IPS DF 4.7 (cell line): ENCODE measurements at regions not wholly inside any gene's neighbourhood (a gene's known extent, or its start where the extent isn't known, plus 50 kb on each side); places are given as distances from the start of the nearest gene placed in this dataset.

Source experiments
- DNase-seq: peaks from one replicate; pipeline ENCODE4 v3.0.0-alpha.2; 2013; ENCODE audit warnings: low spot score; ENCODE audit errors: extremely low read depth

DNA sequence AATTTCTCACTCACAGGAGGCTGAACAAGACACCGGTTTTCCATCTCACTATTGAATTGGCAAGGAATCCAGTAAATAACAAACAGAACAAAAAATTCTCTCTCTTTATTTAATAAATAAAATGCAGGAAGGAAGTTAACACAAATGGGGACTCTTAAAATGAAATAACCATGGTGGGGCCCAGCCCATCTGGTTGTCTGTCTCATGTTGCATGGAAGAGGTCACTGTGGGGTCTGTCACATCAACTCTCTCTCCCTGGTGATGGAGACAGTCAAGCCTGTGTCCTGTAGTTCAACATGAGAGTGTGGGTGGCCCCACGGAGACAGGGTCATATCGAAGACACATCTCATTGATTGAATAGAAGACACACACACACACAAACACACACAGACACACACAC, 297.7 kb downstream of the IRX2 start:
- no peak for DNase-seq

DNA sequence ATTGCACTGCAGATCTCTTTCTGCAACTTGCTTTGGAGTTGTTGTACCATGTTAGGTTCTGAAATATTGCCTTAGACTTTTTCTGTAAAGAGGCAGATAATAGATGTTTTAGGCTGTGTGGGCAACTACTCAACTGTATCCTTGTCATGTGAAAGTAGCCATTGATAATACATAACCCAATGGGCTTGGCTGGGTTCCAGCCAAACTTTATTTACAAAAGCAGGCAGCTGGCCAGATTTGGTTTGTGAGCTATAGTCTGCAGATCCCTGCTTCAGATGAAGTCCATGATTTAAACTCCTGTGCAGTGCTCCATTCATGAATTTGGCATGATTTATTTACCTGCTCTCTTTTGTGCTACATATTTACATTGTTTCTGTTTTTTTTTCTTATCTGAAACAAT, 300.4 kb downstream of the IRX2 start:
- DNase-seq = no peak

DNA sequence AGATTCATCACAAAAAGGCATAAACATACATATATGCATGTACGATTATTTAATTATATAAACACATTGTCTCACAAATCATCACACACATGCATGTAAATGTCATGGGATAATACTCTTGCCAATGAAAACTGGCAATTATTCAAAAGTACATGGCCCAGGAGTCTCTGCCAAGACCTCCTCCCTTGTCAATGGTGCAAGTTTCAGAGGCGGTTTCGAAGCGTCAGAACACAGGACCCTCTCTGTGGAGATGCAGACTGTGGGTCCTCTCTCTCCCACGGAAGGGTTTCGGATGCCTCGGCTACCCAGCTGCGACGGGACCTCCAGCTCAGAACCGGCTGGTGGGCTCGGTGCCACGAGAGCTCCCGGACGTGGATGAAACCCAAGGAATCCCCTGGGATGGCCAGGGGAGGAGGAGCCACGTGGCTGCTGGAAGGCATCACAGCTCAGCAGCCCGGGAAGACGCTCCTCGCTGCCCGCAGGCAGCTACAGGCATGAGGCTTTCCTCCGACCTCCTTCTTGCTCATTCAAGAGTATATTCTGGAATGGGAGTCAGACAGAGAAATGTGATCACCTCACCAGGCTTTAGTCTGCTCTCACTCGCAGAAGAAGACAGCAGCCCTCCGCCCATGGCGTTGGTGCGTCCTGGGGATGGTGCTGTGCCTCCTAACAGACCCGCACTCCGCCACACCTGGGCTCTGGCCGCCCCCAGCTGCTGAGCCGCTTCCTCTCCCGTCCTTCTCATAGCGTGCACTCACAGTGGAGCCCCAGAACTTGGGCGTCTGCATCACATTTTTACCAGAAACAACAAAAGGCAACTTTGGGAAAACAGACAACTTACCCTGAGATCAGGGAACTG, 308.8 kb downstream of the IRX2 start:
- no peak for DNase-seq

DNA sequence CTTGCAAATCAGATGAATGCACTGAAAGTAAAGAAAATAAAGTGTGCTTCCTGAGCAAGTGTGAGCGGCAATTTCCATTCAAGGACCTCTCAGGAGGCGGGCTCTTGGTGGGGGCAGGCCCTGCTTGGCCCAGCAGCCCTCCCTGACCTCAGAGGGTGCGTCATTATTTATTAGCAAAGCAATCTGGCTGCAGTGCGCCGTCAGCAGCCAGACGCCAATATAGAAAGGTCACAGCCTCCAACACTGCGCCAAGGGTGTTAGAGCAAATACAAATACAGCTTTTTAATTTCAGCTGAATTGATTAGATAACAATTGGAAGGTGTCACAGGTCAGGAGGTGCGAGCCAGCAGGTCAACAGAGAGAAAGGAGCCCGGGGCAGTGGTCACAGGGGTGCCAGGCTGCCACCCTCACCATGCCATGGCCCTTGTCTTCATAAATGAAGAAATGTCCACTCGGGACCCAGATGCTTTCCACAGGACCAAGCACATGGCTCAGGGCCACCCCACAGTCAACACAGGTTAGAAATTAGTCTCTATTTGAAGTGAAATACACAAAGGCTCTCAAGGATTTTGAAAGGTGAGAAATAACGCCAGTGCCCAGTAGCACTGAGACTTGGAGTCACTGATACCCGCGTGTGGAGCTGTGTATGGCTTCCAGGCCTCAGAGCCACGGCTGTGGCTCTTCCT, 309.8 kb downstream of the IRX2 start:
- no peak for DNase-seq

DNA sequence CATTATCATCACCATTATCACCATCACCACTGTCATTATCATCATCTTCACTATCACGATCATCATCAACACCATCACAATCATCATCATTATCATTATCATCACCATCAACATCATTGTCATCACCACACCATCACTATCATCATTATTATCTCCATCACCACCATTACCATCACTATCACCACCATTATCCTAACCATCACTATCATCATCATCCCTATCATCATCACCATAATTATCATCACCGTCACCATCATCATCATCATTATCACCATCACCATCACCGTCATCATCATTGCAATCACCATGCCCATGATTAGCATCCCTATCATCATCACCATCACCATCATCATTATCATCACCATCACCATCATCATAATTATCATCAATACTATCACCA, 311.9 kb downstream of the IRX2 start:
- no peak for DNase-seq

DNA sequence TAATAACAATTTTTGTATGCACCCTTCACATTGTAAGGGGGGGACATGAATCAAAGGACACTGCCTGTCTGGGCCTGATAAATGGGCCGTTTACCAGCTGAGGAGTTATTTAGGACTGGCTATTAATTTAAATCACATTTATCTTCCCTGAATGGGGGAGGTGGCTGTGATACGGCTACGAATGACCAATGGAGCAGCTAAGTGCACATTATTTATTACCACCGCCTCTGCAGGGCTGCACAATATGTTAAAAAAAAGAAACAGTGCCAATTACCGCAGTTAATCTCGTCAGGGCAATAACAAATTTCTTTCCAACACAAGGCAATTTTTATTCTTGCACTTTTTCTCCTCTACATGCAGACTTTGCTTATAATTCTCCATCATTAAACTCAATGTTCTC, 318.4 kb downstream of the IRX2 start:
- DNase-seq = no peak

DNA sequence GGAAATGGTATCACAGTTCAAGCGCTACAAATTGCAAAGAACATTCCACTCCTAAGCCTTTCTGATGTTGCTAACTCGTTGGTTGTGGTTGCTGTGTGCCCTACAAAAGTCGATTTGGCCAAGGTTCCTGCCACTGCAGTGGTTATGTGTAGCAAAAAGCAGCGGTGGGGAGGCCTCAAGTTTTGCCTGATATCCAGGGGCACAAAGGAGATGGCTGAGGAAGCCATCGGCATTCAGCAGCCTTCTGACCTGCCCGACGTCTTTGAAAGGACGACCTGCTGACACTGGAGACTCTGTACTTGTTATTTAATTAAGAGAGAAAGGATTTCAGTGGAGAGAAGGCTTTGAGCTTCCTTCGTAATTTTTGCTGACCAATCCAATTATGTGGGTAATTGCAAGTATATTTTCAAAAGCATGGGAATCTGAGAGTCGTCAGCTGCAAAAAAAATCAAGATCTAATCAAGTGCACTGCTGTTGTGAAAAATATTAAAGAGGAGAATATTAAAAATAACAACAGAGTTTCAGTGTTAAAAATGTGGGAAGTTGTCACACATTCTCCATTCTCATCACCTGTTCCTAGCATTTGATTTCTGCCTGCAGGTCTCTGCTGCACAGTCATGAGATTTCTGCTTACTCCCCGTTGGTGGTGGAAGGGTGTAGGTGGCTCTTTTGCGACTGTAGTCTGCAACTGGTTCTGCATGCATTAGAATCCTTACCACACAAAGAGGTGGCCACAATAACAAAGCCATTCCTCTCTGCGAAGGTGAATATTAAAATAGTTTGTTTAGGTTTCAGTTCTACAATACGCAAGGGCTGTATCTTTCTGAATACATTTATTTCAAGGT, 319.2 kb downstream of the IRX2 start:
- no peak for DNase-seq

DNA sequence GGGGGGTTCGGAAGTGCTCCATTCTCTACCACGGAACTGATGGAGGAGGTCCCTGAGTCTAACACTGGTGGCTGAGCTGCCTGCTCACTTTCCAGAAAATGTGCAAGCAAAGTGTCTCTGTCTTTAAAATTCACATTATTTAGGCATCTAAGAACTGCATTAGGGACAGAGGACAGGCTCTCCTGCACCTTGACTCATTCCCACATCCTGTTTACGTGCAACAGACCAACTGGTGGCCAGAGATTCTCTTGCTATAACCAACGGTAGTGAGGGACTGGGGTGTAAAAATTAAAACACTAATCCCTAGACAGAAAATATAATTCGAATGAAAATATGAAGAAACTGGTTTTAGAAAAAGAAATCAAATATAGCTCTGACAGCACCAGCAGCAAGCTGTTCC, 320.9 kb downstream of the IRX2 start:
- no peak for DNase-seq

DNA sequence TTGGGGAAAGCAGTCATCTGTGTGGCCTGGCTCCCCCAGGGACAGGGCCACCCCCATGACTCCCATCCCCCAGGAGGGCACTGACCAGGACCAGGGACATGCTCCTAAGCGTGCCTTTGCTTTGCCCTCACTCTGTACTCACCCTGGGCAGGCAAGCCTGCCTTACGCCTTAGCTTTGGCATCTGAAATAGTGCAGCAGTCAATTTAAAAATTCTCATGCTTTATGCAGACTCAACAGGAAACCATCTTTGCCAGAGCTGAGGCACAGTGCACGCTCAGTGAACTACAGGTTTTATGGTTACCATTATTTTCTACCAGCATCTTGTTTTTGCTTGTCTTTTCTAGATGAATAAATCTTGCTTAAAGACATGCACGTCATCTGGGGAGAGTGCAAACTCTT, 323.5 kb downstream of the IRX2 start:
- no peak for DNase-seq

DNA sequence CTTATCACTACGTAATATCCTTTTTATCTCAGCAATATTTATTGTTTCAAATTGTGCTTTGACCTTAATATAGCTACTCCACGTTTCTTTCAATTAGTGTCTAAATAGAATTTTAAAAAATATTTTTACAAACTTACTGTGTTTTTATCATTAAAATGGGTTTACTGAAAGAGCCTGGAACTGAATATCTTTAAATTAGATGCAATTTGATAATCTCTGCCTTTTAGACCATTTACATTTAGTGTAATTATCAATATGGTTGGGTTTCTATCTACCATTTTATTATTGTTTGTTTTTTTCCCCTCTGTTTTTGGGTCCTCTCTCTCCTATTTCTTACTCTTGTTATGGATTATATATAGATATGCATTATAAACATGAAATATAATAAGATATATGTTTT, 327.8 kb downstream of the IRX2 start:
- DNase-seq = no peak

DNA sequence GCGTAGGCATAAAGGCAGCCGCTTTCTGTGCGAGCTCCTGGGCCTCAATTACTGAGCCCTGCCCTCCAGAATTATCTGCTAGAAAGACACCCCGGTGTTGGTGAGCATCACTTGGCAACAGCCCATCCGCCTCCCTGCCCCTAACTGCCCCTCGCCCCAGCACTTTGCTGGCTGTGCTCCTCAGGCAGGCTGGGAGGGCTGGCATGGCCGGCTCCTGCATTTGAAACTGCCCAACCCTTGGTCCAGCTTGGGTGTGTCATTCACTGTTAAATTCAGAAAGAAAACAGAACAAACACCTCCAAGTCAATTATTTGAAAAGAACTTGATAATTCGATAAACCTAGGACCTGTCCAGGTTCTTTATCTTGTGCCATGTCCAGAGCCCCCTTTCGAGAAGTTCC, 334.2 kb downstream of the IRX2 start:
- DNase-seq = no peak

DNA sequence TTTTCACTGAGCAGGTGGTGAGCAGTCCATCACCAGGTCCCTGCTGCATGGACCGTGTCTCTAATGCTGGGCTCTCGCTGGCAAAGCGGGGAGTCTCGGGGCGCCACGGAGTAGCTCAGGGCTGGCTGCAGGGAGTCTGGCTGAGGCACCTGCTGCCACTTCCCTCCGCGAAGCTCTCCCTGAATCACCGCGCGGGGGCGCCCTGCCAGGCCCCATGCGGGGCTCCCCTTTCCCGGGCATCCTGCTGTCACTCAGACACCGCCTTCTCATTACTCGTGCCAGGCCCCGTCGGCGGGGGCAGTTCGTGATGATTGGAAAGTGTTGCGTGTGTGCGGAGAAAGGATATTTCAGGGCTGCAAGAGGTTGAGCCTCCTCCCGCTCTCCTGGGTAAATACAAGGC, 335.8 kb downstream of the IRX2 start:
- DNase-seq = no peak

DNA sequence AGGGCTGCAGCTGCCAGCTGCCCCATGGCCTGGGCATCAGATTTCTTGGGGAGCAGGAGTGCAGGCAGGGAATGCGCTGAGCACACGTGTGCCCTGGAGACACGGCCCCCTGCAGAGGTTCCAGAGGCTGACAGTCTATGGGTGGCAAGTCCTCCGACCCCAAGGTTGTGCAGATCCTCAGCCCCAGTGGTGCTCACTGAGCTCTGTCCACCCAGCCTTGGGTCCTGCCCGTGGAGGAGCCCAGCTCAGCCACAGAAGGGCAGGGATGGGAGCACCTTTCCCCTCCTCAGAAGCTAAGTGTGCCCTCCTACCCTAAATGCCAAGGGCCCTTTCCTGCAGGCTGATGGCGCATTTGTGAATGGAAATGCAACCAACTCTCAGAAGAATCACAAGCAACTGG, 341.0 kb downstream of the IRX2 start:
- no peak for DNase-seq

DNA sequence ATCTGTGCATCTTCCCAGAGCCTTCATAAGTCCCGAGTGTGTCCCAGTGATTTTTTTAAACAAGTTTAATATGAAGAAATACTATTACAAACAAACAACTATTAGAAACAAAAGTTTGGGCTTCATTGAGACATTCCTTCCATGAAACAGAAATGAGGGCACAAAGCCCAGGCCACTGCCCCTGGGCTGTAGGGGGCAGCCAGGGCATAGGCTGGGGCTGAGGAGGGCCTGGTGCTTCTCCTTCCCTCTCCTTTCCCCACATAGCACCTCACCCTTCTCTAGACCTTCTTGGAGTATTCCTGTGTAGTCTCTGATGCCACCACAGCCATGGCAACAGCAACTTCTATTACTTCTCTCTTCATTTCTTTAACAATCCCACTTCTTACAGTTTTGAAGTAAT, 348.2 kb downstream of the IRX2 start:
- no peak for DNase-seq

DNA sequence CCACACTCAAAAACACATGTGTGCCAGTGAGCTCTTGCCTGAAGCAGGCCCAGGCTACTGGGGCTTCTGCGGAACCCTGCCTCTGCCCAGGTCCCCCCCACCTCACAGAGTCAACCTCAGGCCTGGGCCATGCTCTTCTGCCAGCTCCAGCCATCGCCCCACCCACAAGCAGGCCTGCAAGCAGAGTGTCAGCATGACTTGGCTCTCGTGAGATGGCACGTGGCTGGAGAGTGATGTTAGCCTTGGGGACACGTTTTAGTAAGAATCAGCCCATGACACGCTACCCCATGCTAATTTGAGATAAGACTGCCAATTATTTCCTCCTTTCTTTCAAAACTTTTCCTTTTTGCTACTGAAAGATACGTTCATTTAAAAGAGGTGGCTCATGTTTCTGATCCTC, 351.7 kb downstream of the IRX2 start:
- DNase-seq = no peak

DNA sequence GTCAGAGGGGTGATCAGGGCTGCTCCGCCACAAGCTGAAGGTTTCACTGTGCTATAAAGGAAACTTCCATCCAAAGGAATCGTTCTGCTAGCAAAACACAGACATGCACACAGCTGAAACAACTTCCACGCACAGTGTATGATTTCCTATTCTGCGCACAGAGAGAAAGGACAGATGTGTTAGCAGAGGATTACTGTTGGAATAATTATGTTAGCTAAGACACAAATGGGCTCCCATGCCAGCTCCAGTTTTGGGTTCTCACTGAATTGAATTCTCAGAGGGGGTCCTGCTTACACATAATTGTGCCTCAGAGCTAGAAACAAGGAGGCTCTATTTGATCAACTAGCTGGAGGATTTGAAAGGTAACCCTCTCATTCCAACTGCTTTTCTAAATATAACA, 352.4 kb downstream of the IRX2 start:
- no peak for DNase-seq

DNA sequence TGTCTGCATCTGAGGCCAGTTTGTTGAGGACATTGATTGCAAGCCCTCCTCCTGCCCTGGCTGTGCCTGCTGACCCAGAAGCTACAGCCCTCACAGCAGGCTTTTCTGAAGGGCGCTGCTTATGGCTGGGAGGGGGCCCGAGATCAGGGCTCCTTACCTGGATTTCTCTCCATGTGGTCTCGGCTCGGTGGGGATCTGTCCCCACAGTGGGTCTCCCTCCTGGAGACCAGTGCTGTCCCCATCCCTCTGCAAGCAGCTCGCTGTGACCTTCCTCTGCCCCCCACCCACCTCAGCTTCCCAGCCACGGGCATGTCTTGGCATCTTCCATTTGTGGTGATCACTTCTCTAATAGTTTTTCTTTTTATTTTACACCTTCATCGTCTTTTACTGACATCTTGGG, 357.9 kb downstream of the IRX2 start:
- no peak for DNase-seq

DNA sequence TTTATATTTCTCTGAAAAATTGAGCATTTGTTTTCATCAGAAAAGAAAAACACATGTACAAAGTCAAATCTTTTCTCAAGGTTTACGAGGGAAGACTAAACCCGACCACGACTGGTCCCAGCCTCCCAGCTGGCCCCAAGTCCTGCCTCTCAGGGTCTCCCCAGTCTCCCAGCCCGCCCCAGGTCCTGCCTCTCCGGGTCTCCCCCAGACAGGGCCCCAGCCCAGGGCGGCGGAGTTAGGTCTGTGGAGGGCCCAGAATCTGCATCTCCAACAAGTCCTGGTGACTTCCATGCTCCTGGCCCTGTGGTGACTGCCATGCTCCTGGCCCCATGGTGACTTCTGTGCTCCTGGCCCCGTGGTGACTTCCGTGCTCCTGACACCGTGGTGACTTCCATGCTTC, 359.9 kb downstream of the IRX2 start:
- DNase-seq = no peak

DNA sequence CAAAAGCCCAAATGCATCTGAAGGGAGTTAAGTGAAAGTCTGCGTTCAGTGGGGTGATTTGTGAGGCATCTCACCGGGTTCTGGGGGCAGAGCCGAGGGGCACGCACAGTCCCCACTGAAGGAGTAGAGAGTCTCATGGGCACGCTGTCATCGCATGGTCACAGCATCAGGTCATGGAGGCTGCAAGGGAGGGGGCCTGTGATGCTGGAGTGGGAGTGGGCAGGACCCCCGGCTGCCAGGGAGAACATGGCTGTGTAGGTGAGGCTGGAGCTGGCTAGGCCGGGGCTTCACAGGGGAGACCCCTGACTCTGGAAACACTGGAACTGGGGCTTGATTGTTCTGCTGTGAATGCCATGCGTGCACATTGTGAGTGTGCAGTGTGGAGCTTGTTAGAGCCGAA, 360.5 kb downstream of the IRX2 start:
- no peak for DNase-seq

DNA sequence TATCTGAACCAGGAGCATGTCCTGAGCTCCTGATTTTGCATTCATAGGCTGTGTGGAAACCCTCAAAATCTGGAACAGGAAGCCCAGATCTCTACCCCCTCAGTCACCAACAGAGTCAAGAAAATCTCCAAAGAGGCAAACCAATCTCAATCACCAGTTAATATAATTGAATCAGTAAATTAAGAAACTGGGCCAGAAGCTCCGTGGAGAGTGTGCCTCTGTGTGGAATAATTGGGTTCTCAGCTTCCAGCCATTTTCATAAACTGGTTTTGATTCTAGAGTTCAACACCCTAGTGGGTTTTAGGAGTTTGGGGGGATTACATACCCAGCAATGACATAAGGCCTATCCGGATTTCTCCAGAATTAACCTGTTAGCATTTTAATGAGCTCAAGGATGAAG, 362.9 kb downstream of the IRX2 start:
- DNase-seq = no peak

DNA sequence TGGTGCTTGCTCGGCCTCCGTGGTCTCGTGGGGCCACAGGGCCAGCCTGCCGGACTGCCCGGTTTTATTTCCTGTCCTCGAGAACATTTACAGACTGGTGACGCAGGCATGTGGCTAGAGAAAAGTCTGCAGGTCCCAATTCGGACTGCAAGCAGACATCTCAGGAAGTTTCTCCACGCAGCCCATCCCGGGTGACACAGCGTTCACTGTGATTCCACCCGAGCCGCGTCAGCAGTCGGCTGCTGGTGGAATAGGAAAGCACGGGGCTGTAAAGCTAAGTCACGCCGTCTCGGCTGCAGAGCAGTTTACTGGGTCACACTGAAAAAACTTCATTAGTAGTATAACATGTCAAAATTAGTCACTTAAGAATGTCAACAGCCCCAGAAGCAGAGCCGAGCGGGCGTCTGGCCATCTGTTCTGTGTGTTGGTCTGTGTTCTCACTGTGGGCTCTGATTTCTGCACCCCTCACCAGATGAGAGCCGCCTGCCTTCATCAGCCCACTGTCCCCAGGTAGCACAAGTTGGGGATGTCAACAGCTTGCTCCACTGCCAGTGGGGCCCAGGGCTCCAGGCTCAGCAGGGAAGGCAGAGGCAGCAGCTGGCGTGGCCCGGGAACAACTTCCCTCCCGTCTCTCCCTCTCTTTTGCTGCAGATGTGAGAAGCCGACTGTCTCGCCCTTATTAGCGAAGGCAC, 363.7 kb downstream of the IRX2 start:
- DNase-seq = no peak

DNA sequence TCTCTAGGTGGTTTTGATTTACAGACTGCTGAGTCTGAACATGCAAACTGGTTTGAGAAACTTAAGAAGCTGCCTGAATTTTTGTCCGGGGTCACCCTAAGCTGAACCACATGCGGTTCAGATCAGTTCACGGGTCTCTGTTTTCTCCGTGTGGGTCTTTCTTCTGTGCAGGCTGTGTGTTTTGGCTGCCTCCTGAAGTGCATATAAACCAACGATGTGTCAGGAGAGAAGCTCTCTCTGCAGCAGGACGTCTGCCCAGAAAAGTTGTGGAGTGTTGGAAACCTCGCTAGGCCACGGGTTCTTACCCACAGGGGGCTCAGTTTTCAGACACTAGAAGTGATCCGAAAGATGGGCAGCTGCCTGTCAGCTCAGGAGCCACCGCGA, 364.2 kb downstream of the IRX2 start:
- no peak for DNase-seq
